PFSK-1 (cell line): ENCODE measurements at regions not wholly inside any gene's neighbourhood (a gene's known extent, or its start where the extent isn't known, plus 50 kb on each side); places are given as distances from the start of the nearest gene placed in this dataset.

Experiments used
- POLR2AphosphoS5 ChIP-seq: IDR thresholded peaks from 2 replicates; pipeline ENCODE4 v1.6.1; 2012; ENCODE audit warnings: low read depth, mild to moderate bottlenecking, control low read depth, low read length, moderate library complexity
- SIN3A ChIP-seq: IDR thresholded peaks from 2 replicates; pipeline ENCODE4 v1.6.1; 2012; ENCODE audit warnings: mild to moderate bottlenecking, low read length, moderate library complexity, borderline replicate concordance; ENCODE audit not compliant: insufficient read depth

DNA sequence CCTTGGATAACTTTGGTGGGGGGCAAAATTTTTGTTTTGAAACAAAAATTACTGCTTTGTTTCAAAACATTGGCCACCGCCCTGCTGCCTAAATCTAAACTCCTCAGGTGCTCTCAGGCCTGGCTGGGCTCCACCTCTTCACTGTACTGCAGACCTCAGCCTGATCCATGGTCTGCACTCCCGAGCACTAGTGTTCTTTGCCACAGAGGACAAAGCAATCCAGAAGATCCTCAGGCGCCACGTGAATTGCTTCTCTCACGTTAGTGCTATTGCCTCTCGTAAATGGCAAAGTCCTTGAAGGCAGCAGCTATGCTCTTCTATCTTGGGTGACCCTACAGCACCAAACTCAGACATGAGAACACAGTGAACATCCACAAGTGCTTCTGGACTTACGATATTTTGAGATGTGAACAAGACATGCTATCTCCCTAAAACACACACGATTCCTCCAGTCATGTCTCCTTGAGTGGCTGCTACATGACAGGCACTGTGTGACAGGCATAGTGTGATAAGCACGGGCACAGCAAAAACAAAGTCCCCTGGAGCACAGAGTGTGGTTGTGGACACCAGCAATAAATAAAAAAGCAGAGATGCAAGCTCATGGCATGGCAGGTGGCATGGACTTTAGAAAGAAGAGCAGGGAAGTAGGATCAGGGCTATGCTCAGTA lies 582.1 kb upstream of the DPP6 start:
- no peak for TF ChIP-seq POLR2AphosphoS5
- TF ChIP-seq SIN3A: no peak
